ENCODE measurements at regions not wholly inside any gene's neighbourhood (a gene's known extent, or its start where the extent isn't known, plus 50 kb on each side); places are given as distances from the start of the nearest gene placed in this dataset.
"Not testable (repeated sequence)": the region's sequence is repeated elsewhere in the genome, so short reads cannot be mapped to it uniquely, and the experiment has no call there.

- no peak for DNase-seq
These were observed 62.2 kb downstream of the CCNE1 start for GRCh38 chr19:29873801-29874575.

- DNase-seq, result no peak
These were observed 64.1 kb downstream of the CCNE1 start for GRCh38 chr19:29875931-29876330.

GRCh38 chr19:29876414-29876813, 64.6 kb downstream of the CCNE1 start:
- no peak for DNase-seq

- not testable (repeated sequence) for DNase-seq
These were observed 65.1 kb downstream of the CCNE1 start for GRCh38 chr19:29876908-29877307.

- peak in 1 of 56 donors; percentile 6 for DNase-seq
These were observed 62.9 kb upstream of the URI1 start for GRCh38 chr19:29878973-29879654.

DNA sequence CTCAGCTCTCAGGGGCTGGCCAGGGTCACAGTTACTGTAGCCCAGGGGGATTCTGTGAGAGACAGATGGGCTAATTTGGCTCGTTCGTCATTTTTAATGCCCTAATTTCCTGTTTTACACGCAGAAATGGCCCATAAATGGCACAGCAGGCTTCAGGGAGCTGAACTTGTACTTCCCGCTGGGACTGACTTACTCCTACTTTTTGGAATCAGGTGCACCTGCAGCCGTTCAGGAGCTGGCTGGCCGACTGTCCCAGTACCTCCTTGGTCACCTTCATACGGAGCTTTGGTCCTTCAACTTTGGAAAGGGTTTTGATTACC, 62.4 kb upstream of the URI1 start:
- DNase-seq, result no peak

DNA sequence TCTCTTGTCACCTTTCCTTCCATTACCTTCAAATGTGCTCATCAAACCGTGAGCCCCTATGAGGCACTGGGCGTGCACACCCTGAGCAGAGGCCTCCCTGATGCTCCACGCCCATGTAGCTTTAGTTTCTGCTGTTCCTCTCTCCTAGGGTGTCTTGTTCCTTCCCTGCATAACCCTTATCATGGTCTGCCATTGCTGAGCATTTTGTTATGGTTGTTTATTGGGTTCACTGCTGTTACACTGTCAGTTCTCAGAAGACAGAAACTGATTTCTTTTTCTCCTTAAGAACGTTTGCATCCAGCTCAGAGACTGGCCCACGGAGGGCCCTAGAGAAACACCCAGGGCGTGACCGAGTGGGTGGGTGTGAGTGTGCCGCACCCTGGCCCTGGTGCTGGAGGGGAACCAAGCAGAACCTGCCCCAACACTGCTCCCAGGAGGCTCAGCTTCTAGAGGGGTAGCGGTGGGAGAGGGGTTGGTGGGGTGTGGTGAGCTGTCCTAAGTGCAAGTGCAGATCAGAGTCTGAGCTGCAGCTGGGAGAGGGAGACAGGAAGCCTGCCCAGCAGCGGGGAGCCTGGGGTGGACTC, 61.4 kb upstream of the URI1 start:
- no peak for DNase-seq

DNA sequence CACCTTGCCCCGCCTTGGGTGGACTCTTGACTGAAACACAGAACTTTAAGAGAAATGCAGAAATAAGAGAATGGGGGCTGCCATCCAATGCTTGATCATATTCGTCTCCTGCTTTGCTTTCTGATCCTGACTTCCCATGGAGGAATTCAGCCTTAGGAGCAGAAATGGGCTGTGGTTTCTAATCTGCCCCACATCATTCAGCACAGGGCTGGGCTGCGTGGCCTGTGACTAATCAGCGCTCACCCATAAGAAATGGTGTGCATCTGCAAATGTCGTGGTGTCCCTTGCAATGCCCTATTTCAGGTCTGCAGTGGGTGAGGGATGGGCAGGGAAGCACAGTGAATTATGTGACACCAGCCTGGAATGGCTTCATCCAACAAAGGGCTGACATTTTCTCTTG, 60.7 kb upstream of the URI1 start:
- DNase-seq, result no peak

DNA sequence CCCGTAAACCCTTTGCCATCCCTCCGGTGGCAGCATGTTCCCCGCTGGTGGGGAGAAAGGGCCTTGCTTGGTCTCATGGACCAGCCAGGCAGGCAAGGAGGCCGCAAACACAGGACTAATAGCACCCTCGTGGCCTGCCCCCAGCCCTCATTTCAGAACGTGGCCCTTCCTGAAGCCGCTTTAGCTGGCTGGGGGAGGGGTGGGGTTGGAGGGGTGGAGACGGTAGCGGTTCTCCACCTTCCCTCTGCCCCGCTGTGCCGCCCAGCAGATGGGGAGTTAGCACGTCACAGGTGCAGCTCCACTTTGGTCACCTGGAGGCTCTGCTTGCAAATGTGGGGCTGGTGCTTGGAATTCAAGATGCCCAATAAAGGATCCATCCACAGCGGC, 59.3 kb upstream of the URI1 start:
- no peak for DNase-seq

GRCh38 chr19:29884044-29884443, 58.0 kb upstream of the URI1 start:
- no peak for DNase-seq

- no peak for DNase-seq
These were observed 57.6 kb upstream of the URI1 start for GRCh38 chr19:29884466-29884865.

- not testable (repeated sequence) for DNase-seq
These were observed 55.9 kb upstream of the URI1 start for GRCh38 chr19:29886106-29886505.

GRCh38 chr19:29886586-29886985, 55.5 kb upstream of the URI1 start:
- no peak for DNase-seq

DNA sequence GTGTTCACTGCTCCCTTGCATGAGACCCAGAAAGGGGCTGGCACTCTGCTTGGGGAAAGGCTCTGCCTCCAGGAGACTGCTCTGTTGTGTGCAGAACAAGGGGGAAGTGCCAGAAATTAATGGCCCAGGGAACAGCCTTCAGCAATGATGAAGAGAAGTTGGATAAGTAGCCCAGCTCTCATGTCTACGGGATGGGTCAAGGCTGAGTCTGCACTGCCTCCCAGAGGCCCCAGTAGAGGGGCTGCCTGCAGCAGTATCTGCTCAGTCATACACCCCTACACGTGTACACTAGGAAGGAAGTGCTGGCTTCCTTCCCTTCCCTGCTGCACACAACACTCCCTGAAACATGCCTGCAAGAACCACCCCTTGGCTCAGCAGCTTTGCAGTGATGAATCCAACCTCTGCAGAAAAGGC, 54.6 kb upstream of the URI1 start:
- DNase-seq, result no peak

- DNase-seq, result not testable (repeated sequence)
These were observed 54.0 kb upstream of the URI1 start for GRCh38 chr19:29888047-29888446.

- no peak for DNase-seq
These were observed 52.3 kb upstream of the URI1 start for GRCh38 chr19:29889702-29890101.

- no peak for DNase-seq
These were observed 51.6 kb upstream of the URI1 start for GRCh38 chr19:29890392-29890791.

All from nucleus accumbens (tissue), 56 donors.